H9 (cell line): ENCODE measurements at regions not wholly inside any gene's neighbourhood (a gene's known extent, or its start where the extent isn't known, plus 50 kb on each side); places are given as distances from the start of the nearest gene placed in this dataset.

Experiments
- DNase-seq: peaks from one replicate; pipeline ENCODE4 v3.0.0-alpha.2; 2017
- H2AFZ ChIP-seq: one replicate; pipeline ENCODE4 v1.6.1; 2013; ENCODE audit warnings: mild to moderate bottlenecking, low read length, control low read depth, moderate library complexity
- H2AK5ac ChIP-seq: 2 replicates; pipeline ENCODE4 v1.6.1; 2013; ENCODE audit warnings: low read length, control low read depth, mixed read lengths; ENCODE audit not compliant: insufficient read length
- H2BK120ac ChIP-seq: one replicate; pipeline ENCODE4 v1.6.1; 2013; ENCODE audit warnings: low read depth, mild to moderate bottlenecking, low read length, control low read depth, inconsistent platforms; ENCODE audit not compliant: poor library complexity, severe bottlenecking
- H2BK12ac ChIP-seq: 2 replicates; pipeline ENCODE4 v1.6.1; 2013; ENCODE audit warnings: low read length, control low read depth, mixed read lengths, low read depth; ENCODE audit not compliant: insufficient read length
- H2BK15ac ChIP-seq: 2 replicates; pipeline ENCODE4 v1.6.1; 2013; ENCODE audit warnings: low read depth, low read length, control low read depth
- H2BK20ac ChIP-seq: one replicate; pipeline ENCODE4 v1.6.1; 2013; ENCODE audit warnings: low read depth, mild to moderate bottlenecking, low read length, control low read depth, inconsistent platforms; ENCODE audit not compliant: poor library complexity, severe bottlenecking
- H2BK5ac ChIP-seq: 2 replicates; pipeline ENCODE4 v1.6.1; 2013; ENCODE audit warnings: low read length, control low read depth, mixed read lengths; ENCODE audit not compliant: insufficient read length
- H3K14ac ChIP-seq: 2 replicates; pipeline ENCODE4 v1.6.1; 2013; ENCODE audit warnings: low read length, control low read depth; ENCODE audit not compliant: insufficient read depth
- H3K18ac ChIP-seq: 2 replicates; pipeline ENCODE4 v1.6.1; 2013; ENCODE audit warnings: low read depth, mild to moderate bottlenecking, mixed read lengths, low read length, control low read depth; ENCODE audit not compliant: insufficient read length
- H3K23ac ChIP-seq: 2 replicates; pipeline ENCODE4 v1.6.1; 2013; ENCODE audit warnings: low read length, control low read depth, mixed read lengths, low read depth; ENCODE audit not compliant: insufficient read length
- H3K23me2 ChIP-seq: 2 replicates; pipeline ENCODE4 v1.6.1; 2013; ENCODE audit warnings: low read depth, mild to moderate bottlenecking, mixed read lengths, low read length, control low read depth; ENCODE audit not compliant: insufficient read length, poor library complexity, severe bottlenecking
- H3K27ac ChIP-seq: 2 replicates; pipeline ENCODE4 v1.5.1; 2013; ENCODE audit warnings: low read length, control low read depth, mixed read lengths, low read depth; ENCODE audit not compliant: insufficient read length
- H3K27me3 ChIP-seq: 2 replicates; pipeline ENCODE4 v1.6.1; 2013; ENCODE audit warnings: low read length, control low read depth, inconsistent platforms; ENCODE audit not compliant: insufficient read depth
- H3K4ac ChIP-seq: 2 replicates; pipeline ENCODE4 v1.6.1; 2013; ENCODE audit warnings: low read depth, mild to moderate bottlenecking, control low read depth, inconsistent platforms, low read length, moderate library complexity
- H3K4me1 ChIP-seq: 2 replicates; pipeline ENCODE4 v1.6.1; 2013; ENCODE audit warnings: low read length, control low read depth, inconsistent platforms; ENCODE audit not compliant: insufficient read depth
- H3K4me2 ChIP-seq: 2 replicates; pipeline ENCODE4 v1.6.1; 2013; ENCODE audit warnings: low read length, control low read depth, mixed read lengths; ENCODE audit not compliant: insufficient read length, insufficient read depth
- H3K56ac ChIP-seq: 2 replicates; pipeline ENCODE4 v1.6.1; 2013; ENCODE audit warnings: low read depth, mild to moderate bottlenecking, mixed read lengths, low read length, control low read depth; ENCODE audit not compliant: insufficient read length
- H3K79me1 ChIP-seq: 2 replicates; pipeline ENCODE4 v1.6.1; 2013; ENCODE audit warnings: low read depth, mild to moderate bottlenecking, moderate library complexity, low read length, control low read depth, inconsistent platforms; ENCODE audit not compliant: insufficient read depth, poor library complexity, severe bottlenecking
- H3K79me2 ChIP-seq: 2 replicates; pipeline ENCODE4 v1.6.1; 2013; ENCODE audit warnings: low read length, control low read depth, inconsistent platforms; ENCODE audit not compliant: insufficient read depth
- H3K9ac ChIP-seq: 2 replicates; pipeline ENCODE4 v1.6.1; 2013; ENCODE audit warnings: low read length, control low read depth, mixed read lengths; ENCODE audit not compliant: insufficient read length; ENCODE audit errors: extremely low read depth
- H3K9me3 ChIP-seq: one replicate; pipeline ENCODE4 v1.6.1; 2013; ENCODE audit warnings: low read depth, low read length, inconsistent platforms; ENCODE audit not compliant: control insufficient read depth
- H3T11ph ChIP-seq: one replicate; pipeline ENCODE4 v1.6.1; 2013; ENCODE audit warnings: mild to moderate bottlenecking, low read length, control low read depth, inconsistent platforms
- H4K20me1 ChIP-seq: one replicate; pipeline ENCODE4 v1.6.1; 2013; ENCODE audit not compliant: control insufficient read depth, insufficient read length, insufficient read depth
- H4K5ac ChIP-seq: 2 replicates; pipeline ENCODE4 v1.6.1; 2013; ENCODE audit warnings: low read depth, mild to moderate bottlenecking, mixed read lengths, low read length, control low read depth; ENCODE audit not compliant: insufficient read length
- H4K8ac ChIP-seq: replicated peaks from 2 replicates; pipeline ENCODE4 v1.6.1; 2013; ENCODE audit warnings: low read length, control low read depth, mixed read lengths, low read depth; ENCODE audit not compliant: insufficient read length
- H4K91ac ChIP-seq: 2 replicates; pipeline ENCODE4 v1.6.1; 2013; ENCODE audit warnings: low read depth, mild to moderate bottlenecking, moderate library complexity, mixed read lengths, low read length, control low read depth; ENCODE audit not compliant: insufficient read length
- H3K27ac Mint-ChIP-seq, 3 experiments: 2 replicates in 2 of 3; 3 replicates in 1 of 3; pipeline ENCODE4 v1.8.0; 2020 to 2021; ENCODE audit warnings: mixed read lengths in 3 of 3, mild to moderate bottlenecking in 1 of 3, moderate library complexity in 1 of 3
- H3K27me3 Mint-ChIP-seq: 2 replicates; pipeline ENCODE4 v1.8.0; 2021; ENCODE audit warnings: low read depth, mild to moderate bottlenecking, moderate library complexity, mixed read lengths
- H3K36me3 Mint-ChIP-seq, 3 experiments: 2 replicates in 2 of 3; 3 replicates in 1 of 3; pipeline ENCODE4 v1.8.0; 2020 to 2021; ENCODE audit warnings: low read depth in 3 of 3, mixed read lengths in 3 of 3; ENCODE audit not compliant: insufficient read depth in 1 of 3
- H3K4me1 Mint-ChIP-seq, 2 experiments: 2 replicates each; pipeline ENCODE4 v1.8.0; 2020; ENCODE audit warnings: mixed read lengths in 2 of 2
- H3K4me3 Mint-ChIP-seq, 2 experiments: 2 replicates in 1 of 2; 3 replicates in 1 of 2; pipeline ENCODE4 v1.8.0; 2020 to 2021; ENCODE audit warnings: mild to moderate bottlenecking in 2 of 2, mixed read lengths in 2 of 2, moderate library complexity in 1 of 2
- H3K9me3 Mint-ChIP-seq, 2 experiments: 2 replicates in 1 of 2; 3 replicates in 1 of 2; pipeline ENCODE4 v1.8.0; 2020; ENCODE audit warnings: mild to moderate bottlenecking in 2 of 2, mixed read lengths in 2 of 2, moderate library complexity in 1 of 2
- WGBS: extraction: QIAGEN DNeasy Blood & Tissue Kit; methylation state at CpG from one replicate; pipeline ENCODE4 v1.1.7; 2013; ENCODE audit warnings: missing lambda C conversion rate, low lambda C conversion rate, mixed read lengths; ENCODE audit not compliant: insufficient read length; ENCODE audit errors: extremely low coverage; 5-methylcytosine and 5-hydroxymethylcytosine counted together
- TF ChIP-seq, protein P1 (sequence below): fragments of 200-600 bp; sonication (generic); conservative IDR thresholded peaks from 3 replicates; pipeline ENCODE4 v1.8.0; 2021; ENCODE audit warnings: antibody characterized with exemption, mild to moderate bottlenecking

GRCh38 chr18:44286049-44286448, 394.6 kb upstream of the SETBP1 start:
- Histone ChIP-seq H2BK120ac (no peak overlapping the region), H2BK12ac (no peak overlapping the region), H3K18ac (no peak overlapping the region), H2BK5ac (no peak overlapping the region), H3K56ac (no peak overlapping the region), H2BK20ac (no peak overlapping the region), H3K4me2 (no peak overlapping the region), H3K27me3 (no peaks in the 10 kb centered on the region), H3K27ac (no peak overlapping the region), H2BK15ac (no peak overlapping the region), H4K8ac (no peak overlapping the region), H3K9ac (no peak overlapping the region), H3K4ac (no peak overlapping the region), H3K23ac (no peak overlapping the region), H3K4me1 (no peaks in the 10 kb centered on the region), H3K23me2 (no peaks in the 10 kb centered on the region), H4K5ac (no peak overlapping the region), H4K20me1 (no peaks in the 10 kb centered on the region), H2AFZ (no peak overlapping the region), H4K91ac (no peak overlapping the region), H3K79me2 (no peaks in the 10 kb centered on the region), H3T11ph (no peak overlapping the region), H2AK5ac (no peak overlapping the region), H3K9me3 (no peaks in the 10 kb centered on the region), H3K14ac (no peak overlapping the region), H3K79me1 (no peaks in the 10 kb centered on the region)
- Mint-ChIP-seq H3K4me3 (no peak overlapping the region), H3K9me3 (no peaks in the 10 kb centered on the region), H3K36me3 (no peaks in the 10 kb centered on the region), H3K4me1 (no peaks in the 10 kb centered on the region; a peak in 2 of 4 replicates), H3K27me3 (no peaks in the 10 kb centered on the region), H3K27ac (no peak overlapping the region)
- no CpG with 5 or more reads among the region's 2 CpGs for WGBS
- TF ChIP-seq, protein P1, sequence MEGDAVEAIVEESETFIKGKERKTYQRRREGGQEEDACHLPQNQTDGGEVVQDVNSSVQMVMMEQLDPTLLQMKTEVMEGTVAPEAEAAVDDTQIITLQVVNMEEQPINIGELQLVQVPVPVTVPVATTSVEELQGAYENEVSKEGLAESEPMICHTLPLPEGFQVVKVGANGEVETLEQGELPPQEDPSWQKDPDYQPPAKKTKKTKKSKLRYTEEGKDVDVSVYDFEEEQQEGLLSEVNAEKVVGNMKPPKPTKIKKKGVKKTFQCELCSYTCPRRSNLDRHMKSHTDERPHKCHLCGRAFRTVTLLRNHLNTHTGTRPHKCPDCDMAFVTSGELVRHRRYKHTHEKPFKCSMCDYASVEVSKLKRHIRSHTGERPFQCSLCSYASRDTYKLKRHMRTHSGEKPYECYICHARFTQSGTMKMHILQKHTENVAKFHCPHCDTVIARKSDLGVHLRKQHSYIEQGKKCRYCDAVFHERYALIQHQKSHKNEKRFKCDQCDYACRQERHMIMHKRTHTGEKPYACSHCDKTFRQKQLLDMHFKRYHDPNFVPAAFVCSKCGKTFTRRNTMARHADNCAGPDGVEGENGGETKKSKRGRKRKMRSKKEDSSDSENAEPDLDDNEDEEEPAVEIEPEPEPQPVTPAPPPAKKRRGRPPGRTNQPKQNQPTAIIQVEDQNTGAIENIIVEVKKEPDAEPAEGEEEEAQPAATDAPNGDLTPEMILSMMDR = no peak
- DNase-seq = no peak
